Tongue (tissue), 1 donor: ENCODE measurements at regions not wholly inside any gene's neighbourhood (a gene's known extent, or its start where the extent isn't known, plus 50 kb on each side); places are given as distances from the start of the nearest gene placed in this dataset.

Source experiments
- DNase-seq: peaks from one replicate; pipeline ENCODE4 v3.0.0-alpha.2; 2015

DNA sequence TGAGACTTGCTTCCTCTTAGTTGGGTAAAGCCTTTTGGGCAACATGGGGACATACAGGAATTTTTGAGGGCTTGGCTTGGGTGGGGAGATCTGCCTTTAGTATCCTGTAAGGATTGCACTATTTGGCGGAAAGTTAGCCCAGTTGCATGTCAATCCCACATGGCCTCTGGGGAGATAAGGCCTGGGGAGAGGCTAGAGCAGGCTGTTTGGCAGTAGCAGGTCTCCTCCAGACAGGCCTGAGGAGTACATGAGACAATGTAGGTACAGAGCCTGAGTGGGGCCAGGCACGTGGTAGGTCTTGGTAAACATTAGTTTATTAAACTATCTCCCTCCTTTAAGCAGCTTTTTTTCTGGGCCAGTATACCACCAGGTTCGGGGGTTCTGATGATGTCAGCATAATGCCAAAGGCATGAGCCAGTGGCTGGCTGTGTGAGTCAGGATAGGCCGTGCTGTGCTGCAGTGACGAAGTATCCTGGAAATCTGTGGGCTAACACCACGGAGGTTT lies 147.9 kb downstream of the VEGFA start:
- no peak for DNase-seq

DNA sequence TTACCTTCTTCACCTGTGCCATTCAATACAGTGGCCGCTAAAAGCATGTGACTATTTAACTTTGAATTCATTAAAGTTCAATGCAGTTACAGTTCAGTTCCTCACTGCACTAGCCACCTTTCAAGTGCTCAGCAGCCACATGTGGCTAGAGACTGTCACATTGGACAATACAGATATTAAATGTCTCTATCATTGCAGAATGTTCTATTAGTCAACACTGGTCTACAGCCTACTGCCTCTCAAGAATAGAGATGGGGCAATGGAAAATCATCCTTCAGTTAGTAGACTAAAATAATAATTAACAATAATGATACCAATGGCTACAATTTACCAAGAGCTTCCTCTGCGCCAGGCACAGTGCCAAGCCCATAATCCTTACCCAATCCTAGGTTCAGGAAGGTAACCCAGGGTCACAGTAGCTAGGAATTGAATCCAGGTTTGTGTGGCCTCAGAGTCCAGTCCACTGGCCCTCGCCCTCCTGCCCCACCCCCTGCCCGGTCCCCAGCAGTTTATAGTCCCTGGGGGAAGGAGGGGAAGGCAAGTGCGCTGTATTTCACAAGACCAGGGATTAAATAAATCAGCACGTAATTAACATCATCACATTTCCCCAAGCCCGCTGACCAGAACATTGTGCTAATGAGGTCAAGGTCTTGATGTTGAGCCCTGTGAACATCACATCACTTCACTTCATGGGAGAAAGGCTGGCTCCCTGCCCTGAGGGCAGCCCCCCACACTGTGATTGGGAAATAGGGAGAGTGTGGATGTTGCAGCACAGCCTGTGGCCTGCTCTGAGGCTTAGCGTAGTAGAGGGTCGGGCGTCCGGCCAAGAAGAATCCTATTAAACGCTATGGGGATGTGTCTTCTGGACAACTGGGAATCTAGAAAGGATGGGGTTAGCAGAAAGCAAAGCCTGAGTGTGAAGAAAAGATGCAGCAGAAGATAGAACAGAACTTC lies 147.2 kb downstream of the VEGFA start:
- DNase-seq, result no peak

DNA sequence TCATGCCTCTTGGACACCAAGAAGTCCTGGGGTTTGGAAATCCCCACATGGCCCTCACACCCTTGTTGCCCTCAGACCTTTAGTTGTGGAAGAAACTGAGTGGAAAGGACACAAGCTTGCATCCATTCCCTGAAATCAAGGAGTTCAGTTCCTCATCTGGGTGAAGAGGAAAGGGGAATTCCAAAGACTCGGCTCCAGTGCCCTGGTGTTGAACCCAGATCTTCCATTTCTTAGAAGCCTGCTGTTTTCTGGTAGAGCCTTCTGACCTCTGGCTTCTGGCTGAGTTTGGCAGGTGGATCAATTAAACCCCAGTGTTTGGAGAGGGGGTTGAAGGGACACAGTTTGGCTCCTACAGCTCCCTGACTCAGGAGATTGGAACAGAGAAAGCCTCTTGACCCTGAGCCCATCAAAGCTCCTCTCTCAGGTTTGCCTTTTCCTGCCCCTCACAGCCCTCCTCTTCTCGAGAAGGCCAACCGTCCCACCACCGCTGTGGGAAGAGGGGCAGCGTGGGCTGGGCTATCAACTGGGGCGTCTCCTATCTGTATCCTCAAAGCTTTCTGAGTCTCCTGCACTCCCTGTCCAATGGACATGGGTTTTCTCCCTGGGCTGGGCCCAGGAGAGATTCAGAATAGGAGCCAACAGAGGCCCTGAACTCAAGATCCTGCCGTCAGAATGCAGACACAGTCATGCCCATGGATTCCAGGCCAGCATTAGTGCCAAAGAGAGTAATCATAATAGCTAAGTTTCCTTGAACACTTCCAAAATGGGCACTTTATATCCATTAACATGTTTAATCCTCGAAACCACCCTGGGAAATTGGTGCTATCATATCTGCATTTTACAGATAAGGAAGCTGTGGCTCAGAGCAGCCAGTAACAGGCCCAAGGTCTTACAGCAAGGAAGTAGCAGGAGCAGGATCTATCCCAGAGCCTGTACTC lies 146.2 kb downstream of the VEGFA start:
- no peak for DNase-seq

DNA sequence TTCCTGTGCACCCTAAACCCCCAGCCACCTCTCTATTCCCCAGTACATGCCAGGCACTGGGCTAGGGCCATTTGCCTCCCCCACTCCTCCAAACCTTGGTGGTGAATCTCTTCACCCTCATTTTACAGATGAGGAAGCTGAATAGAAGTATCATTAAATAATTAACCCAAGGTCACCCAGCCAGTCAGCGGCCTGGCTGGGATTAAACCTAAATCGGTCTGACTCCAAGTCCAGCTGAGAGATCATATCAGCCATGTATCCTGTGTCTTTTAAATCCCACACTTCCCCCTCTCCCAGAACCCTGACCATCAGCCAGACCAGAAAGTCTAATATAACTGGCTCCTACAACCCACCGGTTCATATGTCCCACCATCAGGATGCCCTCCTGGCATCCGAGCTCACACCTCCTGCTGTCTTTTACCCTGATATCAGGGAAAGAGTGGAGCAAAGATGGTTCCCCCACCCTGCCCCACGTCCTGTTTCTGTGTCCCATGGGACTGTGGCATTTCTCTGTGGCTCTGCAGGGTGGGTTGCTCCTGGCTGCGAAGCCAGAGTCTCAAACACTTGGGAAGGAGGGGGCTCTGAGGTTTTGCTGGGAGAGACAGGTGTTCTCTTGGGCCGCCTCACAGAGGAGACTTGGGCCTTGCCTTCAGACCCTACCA lies 145.3 kb downstream of the VEGFA start:
- DNase-seq, result no peak

DNA sequence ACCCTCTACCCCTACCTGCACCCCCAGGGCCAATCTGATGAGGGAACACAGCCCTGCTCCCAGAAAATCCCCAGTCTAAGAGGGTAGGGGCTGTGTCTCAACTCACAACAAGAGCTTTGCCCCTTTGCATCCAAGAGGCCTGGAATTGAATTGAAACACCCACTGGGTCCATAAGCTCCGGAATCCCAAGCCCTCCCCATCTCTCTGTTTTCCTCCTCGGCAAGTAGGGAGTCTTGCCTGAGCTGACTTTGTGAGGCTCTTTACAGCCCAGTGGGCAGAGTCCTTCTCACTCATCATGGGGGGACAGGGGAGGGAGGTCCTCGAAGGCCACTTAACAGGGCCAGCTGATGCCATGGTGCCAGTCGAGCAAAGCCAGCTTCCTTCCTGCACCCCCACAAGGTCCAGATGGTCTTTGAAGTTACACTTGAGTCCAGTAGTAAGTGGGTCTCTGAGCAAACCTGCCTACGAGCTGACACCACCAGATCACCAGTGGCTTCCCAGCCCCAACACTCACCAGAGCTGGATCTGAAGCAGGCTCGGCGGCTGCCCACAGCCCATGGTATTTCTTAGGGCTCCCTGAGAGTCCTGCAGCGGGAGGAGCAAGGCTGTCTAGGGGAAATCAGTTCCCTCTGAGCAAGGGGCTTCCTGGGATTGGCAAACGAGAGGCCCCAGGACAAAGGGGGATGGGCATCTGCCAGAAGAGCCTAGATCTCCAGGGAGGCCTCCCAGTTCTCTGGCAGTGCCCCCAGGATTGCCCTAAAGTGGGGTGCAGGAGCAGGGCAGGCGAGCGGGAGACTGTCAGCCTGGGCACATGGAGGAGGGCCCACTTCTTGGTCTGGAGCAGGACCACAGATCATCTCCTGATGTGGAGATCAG lies 144.5 kb downstream of the VEGFA start:
- no peak for DNase-seq

DNA sequence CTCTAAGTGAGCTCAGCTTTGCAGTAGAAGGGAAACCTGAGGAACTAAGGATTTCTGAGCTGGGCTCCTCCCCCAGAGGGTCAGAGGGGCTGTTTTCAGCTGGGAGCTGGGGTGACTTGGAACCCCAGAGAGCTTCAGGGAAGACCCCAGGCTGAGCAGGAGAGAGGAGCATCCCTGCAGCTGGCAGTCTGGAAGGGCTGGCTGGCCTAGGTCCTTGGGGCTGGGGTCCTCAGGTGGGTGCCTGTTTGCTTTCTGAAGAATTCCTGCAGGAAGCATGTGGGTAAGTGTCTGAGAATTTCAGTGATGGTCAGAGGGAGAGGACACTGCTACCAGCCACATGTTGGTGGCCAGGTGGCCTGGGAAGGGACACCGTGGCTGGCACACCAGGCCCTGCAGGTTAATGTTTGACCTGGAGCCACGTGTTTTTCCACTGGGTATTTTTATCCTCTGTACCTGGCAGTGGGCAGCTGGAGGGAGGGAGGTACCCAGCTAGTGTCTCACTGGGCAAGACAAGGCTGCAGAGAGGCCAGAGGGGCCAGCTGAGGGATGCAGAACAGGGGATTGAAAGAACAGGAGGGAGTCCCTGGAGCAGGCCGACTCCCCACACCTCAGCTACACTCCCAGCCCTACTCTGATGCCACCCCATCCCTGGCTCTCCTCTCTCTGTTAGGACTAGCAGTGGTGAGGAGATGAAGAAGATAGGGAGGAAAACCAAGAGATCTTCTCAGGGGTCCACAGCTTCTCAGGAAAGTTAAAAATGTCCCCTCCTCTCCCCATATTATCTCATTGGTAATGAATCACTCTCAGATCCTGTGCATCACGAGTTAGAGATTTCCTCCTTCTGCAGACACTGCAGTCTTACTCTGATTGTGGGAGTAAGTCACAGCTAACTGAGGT lies 143.6 kb downstream of the VEGFA start:
- DNase-seq, result no peak

DNA sequence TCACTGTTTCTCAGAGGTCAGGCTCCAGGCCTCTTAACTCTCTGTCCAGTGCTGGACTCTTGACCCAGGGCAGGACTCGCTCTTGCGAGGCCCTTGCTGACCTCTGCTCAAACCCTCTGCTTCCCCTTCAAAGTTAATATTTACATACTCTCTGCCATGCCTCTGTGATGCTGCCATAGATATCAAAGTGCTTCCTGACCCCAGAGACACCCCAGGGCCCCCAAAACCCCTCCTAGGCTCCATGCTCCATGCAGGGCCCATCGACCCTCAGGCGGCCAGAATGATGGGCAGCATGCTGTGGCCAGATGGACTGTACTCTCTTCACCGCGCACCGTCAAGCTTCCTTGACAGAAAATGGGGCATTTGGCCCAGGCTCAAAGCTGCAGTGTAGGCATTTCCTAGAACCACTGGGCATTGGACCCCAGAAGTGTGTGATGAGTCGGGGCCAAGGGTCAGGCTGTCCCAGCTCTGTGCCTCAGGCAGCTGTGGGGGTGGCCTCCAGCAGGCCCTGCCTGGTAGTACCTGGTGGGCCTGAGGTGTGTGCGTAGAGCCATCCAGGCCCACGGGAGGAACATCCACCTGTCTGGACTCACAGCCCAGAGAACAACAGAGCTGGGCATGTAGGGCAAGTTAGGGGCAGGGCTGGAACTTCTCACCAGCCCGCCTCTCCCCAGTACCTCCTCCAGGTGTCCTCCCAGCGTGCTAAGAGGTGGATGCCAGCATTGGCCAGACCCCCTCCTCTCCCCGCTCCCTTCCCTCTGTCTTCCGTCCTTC lies 142.8 kb downstream of the VEGFA start:
- DNase-seq, result no peak

DNA sequence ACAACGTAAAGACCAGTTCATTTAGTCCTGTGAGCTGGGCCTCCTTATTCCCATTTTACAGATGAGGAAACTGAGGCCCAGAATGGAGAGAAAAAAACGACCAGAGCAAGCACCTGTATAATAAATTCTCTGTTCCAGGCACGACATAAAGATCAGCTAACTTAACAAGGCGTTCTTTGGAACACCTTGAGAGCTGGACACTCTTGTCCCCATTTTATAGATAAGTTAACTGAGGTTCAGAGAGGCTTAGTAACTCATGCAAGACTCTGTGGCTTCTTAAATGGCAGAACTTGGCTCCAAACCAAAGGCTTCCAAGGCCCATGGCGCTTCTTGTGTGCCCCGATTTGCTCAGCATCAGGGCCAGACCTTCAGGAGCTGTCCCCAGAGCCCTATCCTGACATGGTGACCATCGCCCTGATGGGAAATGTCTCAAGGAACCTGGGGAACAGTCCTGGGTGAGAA lies 142.1 kb downstream of the VEGFA start:
- no peak for DNase-seq

DNA sequence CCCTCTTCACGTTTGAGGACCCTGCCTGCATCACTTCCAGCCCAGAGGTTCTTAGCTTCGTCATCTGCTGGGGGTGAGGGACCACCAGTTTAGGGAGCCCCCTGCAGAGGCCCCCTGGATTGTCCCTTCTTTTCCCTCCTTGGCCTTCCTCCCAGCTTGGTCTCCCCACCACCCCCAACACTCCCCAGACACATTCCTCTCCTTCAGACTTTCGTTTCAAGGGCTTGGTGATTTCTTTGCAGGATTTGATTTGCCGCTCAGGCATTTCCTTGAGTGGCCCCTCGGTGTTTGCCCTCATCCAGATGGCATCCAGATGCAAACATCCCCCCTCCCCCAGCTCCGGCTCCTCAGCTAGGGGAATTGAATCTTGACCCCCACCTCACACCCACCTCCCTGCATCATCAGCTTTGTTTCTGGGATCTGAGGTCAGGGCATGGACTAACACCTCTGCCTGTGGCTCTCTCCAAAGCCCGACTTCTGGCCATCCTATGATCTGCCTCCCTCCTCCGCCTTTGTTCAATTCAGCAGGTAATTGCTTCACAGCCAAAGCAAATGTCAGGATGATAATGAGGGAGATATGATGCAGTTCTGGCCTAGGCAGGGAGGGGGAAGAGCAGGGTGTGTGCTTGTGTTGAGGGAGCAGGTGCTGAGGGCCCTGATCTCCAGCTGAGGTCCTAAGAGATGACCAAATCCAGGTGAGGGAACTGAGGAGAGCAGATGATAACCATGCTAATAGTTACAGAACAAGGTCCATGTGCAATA lies 141.5 kb downstream of the VEGFA start:
- DNase-seq, result no peak

DNA sequence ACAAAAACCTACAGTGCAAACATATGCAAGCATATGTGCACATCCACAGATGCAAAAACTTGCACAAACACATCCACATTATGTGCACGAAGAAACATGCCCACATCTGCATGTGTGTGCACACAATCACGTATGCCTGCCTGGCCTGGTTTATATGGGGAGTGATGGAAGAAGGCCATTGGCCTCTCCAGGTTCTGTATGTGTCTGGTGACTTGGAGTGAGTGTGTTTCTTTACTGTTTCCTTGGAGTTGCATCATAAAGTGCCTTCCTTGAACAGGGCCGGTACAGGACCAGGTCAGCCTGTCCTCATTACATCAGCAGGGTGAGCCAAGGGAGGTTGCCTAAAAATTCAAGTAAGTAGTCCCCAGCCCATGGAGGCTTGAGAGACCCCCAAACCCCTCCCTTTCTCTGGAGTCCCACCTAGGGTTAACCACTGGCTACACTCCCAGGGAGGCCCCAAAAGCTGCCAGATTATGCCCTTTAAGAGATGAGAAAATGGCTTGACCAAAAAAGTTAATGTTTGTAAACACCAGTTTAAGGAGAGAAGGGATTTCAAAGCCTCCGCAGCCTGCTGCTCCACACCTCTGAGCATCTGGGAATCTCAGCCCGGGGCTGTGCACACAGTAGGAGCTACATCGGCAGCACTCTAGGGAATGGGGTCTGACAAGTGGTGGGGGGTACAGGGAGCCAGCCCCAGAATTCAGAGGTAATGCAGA lies 140.8 kb downstream of the VEGFA start:
- no peak for DNase-seq

DNA sequence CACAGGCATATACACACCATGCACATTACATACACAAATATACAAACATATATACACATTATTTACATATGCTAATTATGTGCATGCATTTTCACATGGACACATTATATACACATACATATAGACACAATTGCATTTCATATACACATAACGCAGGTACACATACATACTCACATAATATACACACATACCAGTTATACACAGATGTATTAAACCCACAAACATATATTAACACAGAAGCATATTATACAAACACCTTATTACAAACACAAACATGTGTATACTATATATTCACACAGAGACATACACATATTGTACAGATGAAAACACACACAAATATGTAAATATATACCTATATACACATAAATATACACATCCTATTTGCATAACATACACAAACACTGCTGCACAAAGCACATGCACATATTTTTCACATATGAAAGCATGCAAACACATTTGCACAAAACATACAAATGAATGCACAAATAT lies 140.2 kb downstream of the VEGFA start:
- no peak for DNase-seq

DNA sequence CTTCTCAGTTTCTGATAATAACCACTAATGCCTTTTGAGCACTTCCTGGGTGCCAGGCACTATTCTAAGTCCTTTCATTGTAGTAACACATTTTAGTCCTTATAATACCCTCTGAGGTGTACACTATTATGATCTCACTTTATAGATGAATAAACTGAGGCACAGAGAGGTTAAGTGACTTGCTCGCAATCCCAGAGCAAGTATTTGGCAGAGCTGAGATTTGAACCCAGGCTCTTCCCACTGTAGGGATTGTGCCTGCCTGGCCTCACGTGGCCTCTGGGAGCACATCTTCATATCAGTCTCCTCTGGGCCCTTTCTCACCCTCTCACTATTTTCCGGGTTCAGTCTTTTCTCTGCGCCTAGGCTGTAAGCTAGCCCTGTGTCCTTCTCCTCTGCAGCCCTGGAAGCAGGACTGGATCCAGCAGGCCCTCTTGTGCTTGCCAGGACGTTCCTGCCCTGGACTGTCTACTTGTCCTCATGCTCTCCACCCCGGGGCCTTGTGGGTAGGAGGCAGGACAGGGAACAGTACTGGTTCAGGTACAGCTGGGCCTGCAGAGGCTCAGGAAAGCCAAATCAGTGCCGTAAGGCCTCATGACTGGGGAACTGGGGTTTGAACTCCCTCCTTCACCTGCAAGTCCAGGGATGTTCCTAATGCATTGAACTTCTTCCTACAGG lies 139.6 kb downstream of the VEGFA start:
- no peak for DNase-seq

DNA sequence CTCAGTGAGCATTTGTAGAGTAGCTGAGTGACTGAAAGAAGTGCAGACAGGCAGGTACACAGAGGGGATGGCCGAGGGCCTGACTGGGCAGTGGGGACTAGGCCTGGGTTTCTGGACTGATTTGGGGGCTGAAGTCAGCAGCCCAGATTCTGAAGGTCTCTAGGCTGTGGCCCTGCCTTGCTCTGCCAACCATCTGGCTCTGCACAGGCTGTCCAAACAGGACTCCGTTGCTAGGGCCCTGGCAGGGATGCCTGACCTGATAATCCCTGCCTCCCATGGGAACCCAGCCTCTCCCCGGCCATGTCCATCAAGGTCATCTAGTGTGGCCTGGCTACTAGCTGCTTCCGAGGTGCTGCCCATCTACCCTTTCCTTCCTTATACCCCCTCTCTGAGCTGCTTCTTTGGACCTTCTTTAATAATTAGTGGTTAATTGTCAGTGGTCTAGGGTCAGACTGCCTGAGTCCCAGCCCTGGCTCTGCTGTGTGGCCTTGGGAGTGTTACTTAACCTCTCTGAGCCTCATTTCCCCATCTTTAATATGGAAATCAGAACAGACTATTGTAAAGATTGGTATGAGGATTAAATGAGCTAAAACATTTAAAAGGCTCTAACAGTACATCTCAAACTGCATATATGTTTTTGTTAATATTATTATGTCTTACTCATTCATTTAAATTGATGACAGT lies 137.9 kb downstream of the VEGFA start:
- no peak for DNase-seq

DNA sequence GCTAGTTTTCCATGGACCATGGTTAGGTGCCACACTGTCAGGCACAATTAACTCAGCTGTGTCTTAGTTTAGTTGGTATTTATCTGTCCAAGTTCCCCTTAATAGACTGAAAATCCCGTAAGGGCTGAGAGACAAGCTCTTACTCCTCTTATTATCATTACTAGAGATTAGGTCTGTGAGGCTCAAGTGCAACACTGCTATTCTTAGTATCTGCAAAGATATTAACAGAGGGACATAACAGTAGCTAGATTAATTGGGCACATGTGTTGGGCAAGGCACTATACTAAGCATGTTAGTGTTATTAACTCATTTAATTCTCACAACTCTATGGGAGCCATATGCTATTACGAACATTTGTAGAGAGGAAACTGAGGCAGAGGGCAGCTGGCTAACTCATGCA lies 137.3 kb downstream of the VEGFA start:
- DNase-seq, result no peak

DNA sequence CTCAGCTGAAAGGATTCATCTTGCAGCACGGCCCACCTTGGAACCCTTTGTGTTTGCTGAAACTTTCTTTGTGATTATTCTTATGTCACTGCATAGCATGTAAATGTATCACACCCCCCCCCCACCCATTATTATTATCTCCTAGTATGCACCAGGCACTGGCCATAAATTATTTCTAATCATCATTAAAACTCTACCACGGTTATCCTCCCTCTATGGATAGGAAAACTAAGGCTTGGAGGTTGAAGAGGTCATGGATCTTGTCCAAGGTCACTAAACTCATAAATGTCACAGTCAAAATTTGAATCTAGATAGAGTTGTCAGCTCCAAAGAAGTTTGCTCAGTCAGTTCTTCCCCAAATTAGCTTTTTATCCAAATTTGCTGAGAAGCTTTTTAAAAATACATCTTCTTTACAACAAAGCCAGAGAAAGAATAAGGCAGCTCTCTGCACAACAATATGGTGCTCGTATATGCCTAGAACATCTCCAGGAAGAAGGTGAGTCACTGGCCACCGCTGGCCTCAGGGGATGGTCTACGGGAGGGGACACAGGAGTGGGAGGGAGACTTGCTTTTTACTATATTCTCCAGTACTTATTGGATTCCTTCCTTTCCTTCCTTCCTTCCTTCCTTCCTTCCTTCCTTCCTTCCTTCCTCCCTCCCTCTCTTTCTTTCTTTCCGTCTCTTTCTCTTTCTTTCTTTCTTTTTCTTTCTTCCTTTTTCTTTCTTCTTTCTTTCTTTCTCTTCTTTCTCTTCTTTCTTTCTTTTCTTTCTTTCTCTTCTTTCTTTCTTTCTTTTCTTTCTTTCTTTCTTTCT lies 134.5 kb downstream of the VEGFA start:
- DNase-seq, result no peak
